Ovary (tissue), 7 donors: ENCODE measurements at regions not wholly inside any gene's neighbourhood (a gene's known extent, or its start where the extent isn't known, plus 50 kb on each side); places are given as distances from the start of the nearest gene placed in this dataset.
"Not testable (repeated sequence)": the region's sequence is repeated elsewhere in the genome, so short reads cannot be mapped to it uniquely, and the experiment has no call there.

Source experiments
- DNase-seq, 5 donors: peaks; one replicate each; pipeline ENCODE4 v3.0.0-alpha.2; 2019 to 2020
- H3K27ac ChIP-seq, 2 donors: fragments of 200-600 bp; one replicate each; pipeline versions ENCODE4 v1.5.1 to v1.8.0; 2019 to 2022
- H3K27me3 ChIP-seq: fragments of 200-600 bp; one replicate; pipeline ENCODE4 v1.8.0; 2022
- H3K36me3 ChIP-seq: fragments of 200-600 bp; sonication (generic); one replicate; pipeline ENCODE4 v1.5.1; 2019
- H3K4me1 ChIP-seq: one replicate; pipeline ENCODE4 v1.8.1; 2013; ENCODE audit warnings: mild to moderate bottlenecking, moderate library complexity; ENCODE audit not compliant: insufficient read depth
- H3K4me3 ChIP-seq: fragments of 200-600 bp; sonication (generic); one replicate; pipeline ENCODE4 v1.5.1; 2017
- H3K9me3 ChIP-seq, 2 donors: fragments of 200-600 bp in 1 of 2; sonication (generic) in 1 of 2; one replicate each; pipeline versions ENCODE4 v1.5.1 to v1.8.1; 2013 to 2019; ENCODE audit warnings: mild to moderate bottlenecking in 1 of 2, moderate library complexity in 1 of 2
- EP300 ChIP-seq: sonication (generic); formaldehyde crosslinking; IDR thresholded peaks from one replicate; pipeline ENCODE4 v1.6.1; 2017; ENCODE audit warnings: antibody characterized with exemption
- POLR2A ChIP-seq: fragments of 450-650 bp; IDR thresholded peaks from one replicate; pipeline ENCODE4 v1.6.1; 2017; ENCODE audit warnings: antibody characterized with exemption, mild to moderate bottlenecking, moderate library complexity
- WGBS, 3 donors: extraction: QIAGEN DNeasy Blood & Tissue Kit in 1 of 3; methylation state at CpG; one replicate each; pipeline versions ENCODE4 v1.1.5 to v1.1.7; 2013 to 2017; 5-methylcytosine and 5-hydroxymethylcytosine counted together
- intact Hi-C, 4 donors: fragments of 100-400 bp; cut with DNase I; formaldehyde crosslinking; loops; one replicate each; pipeline versions ENCODE4 v1.11.0 to v1.15.1; 2022 to 2023
- TF ChIP-seq, protein P1 (sequence below), 3 donors: fragments of 450-650 bp in 2 of 3; fragments of 200-600 bp in 1 of 3; IDR thresholded peaks; one replicate each; pipeline versions ENCODE4 v1.5.1 to v1.8.0; 2016 to 2022; ENCODE audit warnings: antibody characterized with exemption in 3 of 3, mild to moderate bottlenecking in 1 of 3
- donor health status: DM: no; HTN: no; CAD: no; lungs with moderate emphysema.
- donor health status: DM: no; HTN: no; CAD: no.
- donor health status: Bipolar disorder and iron deficiency.
- donor health status: DM: no; HTN: no; CAD: no.
- donor health status: DM: yes; HTN: yes; CAD: no.

- Histone ChIP-seq H3K9me3 (no peaks in the 10 kb centered on the region), H3K36me3 (no peaks in the 10 kb centered on the region), H3K4me1 (no peaks in the 10 kb centered on the region), H3K4me3 (no peak overlapping the region), H3K27me3 (no peaks in the 10 kb centered on the region), H3K27ac (no peak overlapping the region)
- 15 to 21% (median 18%) methylated on average over 3 of the region's 3 CpGs for WGBS, 3 donors
- no peak for DNase-seq
- TF ChIP-seq, protein P1, sequence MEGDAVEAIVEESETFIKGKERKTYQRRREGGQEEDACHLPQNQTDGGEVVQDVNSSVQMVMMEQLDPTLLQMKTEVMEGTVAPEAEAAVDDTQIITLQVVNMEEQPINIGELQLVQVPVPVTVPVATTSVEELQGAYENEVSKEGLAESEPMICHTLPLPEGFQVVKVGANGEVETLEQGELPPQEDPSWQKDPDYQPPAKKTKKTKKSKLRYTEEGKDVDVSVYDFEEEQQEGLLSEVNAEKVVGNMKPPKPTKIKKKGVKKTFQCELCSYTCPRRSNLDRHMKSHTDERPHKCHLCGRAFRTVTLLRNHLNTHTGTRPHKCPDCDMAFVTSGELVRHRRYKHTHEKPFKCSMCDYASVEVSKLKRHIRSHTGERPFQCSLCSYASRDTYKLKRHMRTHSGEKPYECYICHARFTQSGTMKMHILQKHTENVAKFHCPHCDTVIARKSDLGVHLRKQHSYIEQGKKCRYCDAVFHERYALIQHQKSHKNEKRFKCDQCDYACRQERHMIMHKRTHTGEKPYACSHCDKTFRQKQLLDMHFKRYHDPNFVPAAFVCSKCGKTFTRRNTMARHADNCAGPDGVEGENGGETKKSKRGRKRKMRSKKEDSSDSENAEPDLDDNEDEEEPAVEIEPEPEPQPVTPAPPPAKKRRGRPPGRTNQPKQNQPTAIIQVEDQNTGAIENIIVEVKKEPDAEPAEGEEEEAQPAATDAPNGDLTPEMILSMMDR (IDR thresholded peaks at IDR 0.05) = no peak
- no peak for TF ChIP-seq EP300
- TF ChIP-seq POLR2A = no peak
- intact Hi-C loops = no loop called here
Measured at GRCh38 chr6:71766796-71767195, 119.6 kb upstream of the RIMS1 start.

- WGBS, 3 donors = 56 to 64% (median 58%) methylated on average over 1 of the region's 1 CpG
Measured at GRCh38 chr6:71768356-71768755, 118.0 kb upstream of the RIMS1 start.

DNA sequence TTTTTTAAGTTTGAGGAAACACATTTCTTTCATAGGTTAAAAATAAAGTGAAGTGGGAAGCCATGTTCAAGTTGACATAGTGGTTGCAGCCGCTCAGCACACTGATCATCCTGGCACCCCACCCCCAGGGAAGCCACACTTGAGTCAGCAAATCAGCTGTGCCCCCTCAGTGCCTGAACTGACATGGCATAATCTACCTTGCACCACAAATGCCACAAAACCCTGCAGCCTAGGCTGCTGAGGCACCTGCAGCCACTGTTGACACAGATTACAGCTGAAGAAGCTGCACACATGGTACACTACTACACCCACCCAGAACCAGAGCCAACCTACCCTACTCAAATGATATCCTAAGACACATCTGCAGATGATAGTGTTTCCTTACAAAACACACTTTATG is 77.5 kb upstream of the RIMS1 start:
- no peaks in the 10 kb centered on the region for H3K4me1 ChIP-seq
- DNase-seq = no peak
- H3K9me3 ChIP-seq = no peaks in the 10 kb centered on the region
- no peak for TF ChIP-seq EP300
- no peak for TF ChIP-seq POLR2A
- TF ChIP-seq, protein P1 (IDR thresholded peaks at IDR 0.05) = no peak
- no peak overlapping the region for H3K4me3 ChIP-seq
- H3K27me3 ChIP-seq = no peaks in the 10 kb centered on the region
- no peak overlapping the region for H3K27ac ChIP-seq
- H3K36me3 ChIP-seq = no peaks in the 10 kb centered on the region
- WGBS, 3 donors = 80 to 89% (median 87%) methylated on average over 1 of the region's 1 CpG
- intact Hi-C loops = no loop called here

More at GRCh38 chr6:71768356-71768755, 118.0 kb upstream of the RIMS1 start:
- no peaks in the 10 kb centered on the region for H3K27me3 ChIP-seq
- no peak for DNase-seq
- intact Hi-C loops = no loop called here
- no peaks in the 10 kb centered on the region for H3K4me1 ChIP-seq
- TF ChIP-seq POLR2A = no peak
- TF ChIP-seq EP300 = no peak
- TF ChIP-seq, protein P1 (IDR thresholded peaks at IDR 0.05) = no peak
- H3K36me3 ChIP-seq = no peaks in the 10 kb centered on the region
- no peak overlapping the region for H3K27ac ChIP-seq
- H3K9me3 ChIP-seq = no peaks in the 10 kb centered on the region
- no peak overlapping the region for H3K4me3 ChIP-seq

DNA sequence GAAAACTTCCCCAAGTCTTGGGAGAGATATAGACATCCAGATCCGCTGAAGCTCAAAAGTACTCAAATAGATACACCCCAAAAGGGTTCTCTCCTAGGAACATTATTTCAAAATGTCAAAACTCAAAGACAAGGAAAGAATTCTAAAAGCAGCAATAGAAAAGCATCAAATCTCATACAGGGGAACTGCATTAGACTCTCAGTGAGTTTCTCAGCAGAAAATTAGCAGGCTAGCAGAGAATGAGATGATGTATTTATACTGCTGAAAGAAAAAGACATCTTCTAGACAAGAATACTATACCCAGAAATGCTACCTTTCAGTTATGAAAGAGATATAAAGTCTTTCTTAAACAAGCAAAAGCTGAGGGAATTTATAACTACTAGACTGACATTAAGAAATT is 75.5 kb upstream of the RIMS1 start:
- Histone ChIP-seq H3K9me3 (no peaks in the 10 kb centered on the region), H3K27me3 (no peaks in the 10 kb centered on the region), H3K27ac (no peak overlapping the region), H3K36me3 (no peaks in the 10 kb centered on the region), H3K4me1 (no peaks in the 10 kb centered on the region), H3K4me3 (no peak overlapping the region)
- no peak for DNase-seq
- intact Hi-C loops = no loop called here
- TF ChIP-seq POLR2A (no peak), EP300 (no peak)
- TF ChIP-seq, protein P1 (IDR thresholded peaks at IDR 0.05) = no peak
- whole genome bisulfite sequencing, 3 donors = 90 to 94% (median 94%) methylated on average over 1 of the region's 1 CpG

DNA sequence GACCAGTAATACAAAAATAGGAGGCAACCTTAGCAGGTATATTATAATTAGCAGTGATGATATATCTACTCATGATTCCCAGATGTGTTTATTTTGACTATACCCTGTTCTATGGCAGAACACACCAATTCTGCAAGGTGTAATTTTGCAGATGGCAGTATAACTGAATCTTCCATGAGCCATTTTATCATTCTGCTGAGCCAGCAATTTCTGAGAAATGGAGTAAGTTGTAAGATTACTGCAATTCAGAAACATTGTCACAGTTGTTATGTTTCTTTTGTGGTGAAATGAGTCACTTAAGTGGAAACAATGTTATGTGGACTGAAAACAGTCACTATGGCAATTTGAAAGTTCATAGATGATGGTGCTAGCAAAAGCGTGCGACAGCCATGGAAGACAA is 63.7 kb upstream of the RIMS1 start:
- WGBS, 3 donors = 95 to 98% (median 96%) methylated on average over 2 of the region's 2 CpGs
- Histone ChIP-seq H3K4me3 (no peak overlapping the region), H3K36me3 (no peaks in the 10 kb centered on the region), H3K4me1 (no peaks in the 10 kb centered on the region), H3K9me3 (no peaks in the 10 kb centered on the region), H3K27ac (no peak overlapping the region), H3K27me3 (no peaks in the 10 kb centered on the region)
- no peak for DNase-seq
- intact Hi-C loops = no loop called here
- no peak for TF ChIP-seq POLR2A
- no peak for TF ChIP-seq EP300
- TF ChIP-seq, protein P1 (IDR thresholded peaks at IDR 0.05) = no peak

DNA sequence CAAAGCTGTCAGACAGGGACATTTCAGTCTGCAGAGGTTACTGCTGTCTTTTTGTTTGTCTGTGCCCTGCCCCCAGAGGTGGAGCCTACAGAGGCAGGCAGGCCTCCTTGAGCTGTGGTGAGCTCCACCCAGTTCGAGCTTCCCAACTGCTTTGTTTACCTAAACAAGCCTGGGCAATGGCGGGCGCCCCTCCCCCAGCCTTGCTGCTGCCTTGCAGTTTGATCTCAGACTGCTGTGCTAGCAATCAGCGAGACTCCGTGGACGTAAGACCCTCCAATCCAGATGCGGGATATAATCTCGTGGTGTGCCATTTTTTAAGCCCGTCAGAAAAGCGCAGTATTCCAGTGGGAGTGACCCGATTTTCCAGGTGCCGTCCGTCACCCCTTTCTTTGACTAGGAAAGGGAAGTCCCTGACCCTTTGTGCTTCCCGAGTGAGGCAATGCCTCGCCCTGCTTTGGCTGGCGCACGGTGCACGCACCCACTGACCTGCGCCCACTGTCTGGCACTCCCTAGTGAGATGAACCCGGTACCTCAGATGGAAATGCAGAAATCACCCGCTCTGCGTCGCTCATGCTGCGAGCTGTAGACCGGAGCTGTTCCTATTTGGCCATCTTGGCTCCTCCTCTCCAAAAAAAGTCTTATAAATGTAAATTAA is 54.1 kb upstream of the RIMS1 start:
- H3K4me1 ChIP-seq, DNase-seq, H3K36me3 ChIP-seq, H3K9me3 ChIP-seq, H3K27ac ChIP-seq, H3K27me3 ChIP-seq, intact Hi-C loops, H3K4me3 ChIP-seq: not testable (repeated sequence)
- WGBS, 3 donors = 90 to 93% (median 91%) methylated on average over 24 to 25 of the region's 25 CpGs
